ENCODE measurements at regions not wholly inside any gene's neighbourhood (a gene's known extent, or its start where the extent isn't known, plus 50 kb on each side); places are given as distances from the start of the nearest gene placed in this dataset.

GRCh38 chr4:81982846-81983540 lies 390.8 kb downstream of the HNRNPD start:
- Histone ChIP-seq H3K27ac (ENCODE audit: low read depth in 1 of 2, low read length in 1 of 2) (no peak overlapping the region), H3K4me1 (ENCODE audit: control insufficient read depth in 5 of 5, insufficient read depth in 5 of 5, low read length in 5 of 5) (no peaks in the 10 kb centered on the region), H3K9ac (ENCODE audit: insufficient read depth in 1 of 2, low read length in 2 of 2) (no peak overlapping the region), H3K4me3 (no peak overlapping the region), H3K27me3 (ENCODE audit: control insufficient read depth in 3 of 3, insufficient read depth in 3 of 3, low read length in 2 of 3) (no peaks in the 10 kb centered on the region), H3K9me3 (ENCODE audit: control insufficient read depth in 4 of 4, insufficient read depth in 3 of 4, low read length in 3 of 4) (no peaks in the 10 kb centered on the region), H3K36me3 (ENCODE audit: control insufficient read depth in 4 of 4, insufficient read depth in 4 of 4, low read length in 4 of 4) (no peaks in the 10 kb centered on the region)
- TF ChIP-seq CTCF (IDR thresholded peaks at IDR 0.05; ENCODE audit: control extremely low read depth, extremely low read depth), result no peak
- ATAC-seq (ENCODE audit: insufficient read depth, low FRiP score) (no peak), DNase-seq (no peak)
- WGBS, 2 donors, result 65 to 77% methylated on average over 2 of the region's 2 CpGs

DNA sequence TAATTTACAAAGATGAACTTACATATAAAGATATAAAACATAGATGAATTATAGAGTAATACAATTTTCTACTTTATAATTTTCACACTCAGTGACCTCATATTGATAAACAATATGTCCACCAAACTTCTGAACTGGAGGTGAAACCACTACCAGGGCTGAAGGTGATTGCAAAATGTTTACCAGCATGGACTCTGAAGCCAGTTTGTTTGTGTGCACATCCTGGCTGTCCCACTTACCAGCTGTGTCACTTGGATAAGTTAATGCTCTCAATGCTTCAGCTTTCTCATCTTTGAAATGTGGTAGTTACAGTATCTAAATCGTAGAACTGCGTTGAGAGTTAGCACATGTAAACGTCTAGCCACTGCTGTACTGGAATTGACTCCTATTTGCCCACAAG lies 392.6 kb downstream of the HNRNPD start:
- Histone ChIP-seq H3K4me3 (no peak overlapping the region), H3K4me1 (ENCODE audit: control insufficient read depth in 5 of 5, insufficient read depth in 5 of 5, low read length in 5 of 5) (no peaks in the 10 kb centered on the region), H3K9me3 (ENCODE audit: control insufficient read depth in 4 of 4, insufficient read depth in 3 of 4, low read length in 3 of 4) (no peaks in the 10 kb centered on the region), H3K27ac (ENCODE audit: low read depth in 1 of 2, low read length in 1 of 2) (no peak overlapping the region), H3K27me3 (ENCODE audit: control insufficient read depth in 3 of 3, insufficient read depth in 3 of 3, low read length in 2 of 3) (no peaks in the 10 kb centered on the region), H3K9ac (ENCODE audit: insufficient read depth in 1 of 2, low read length in 2 of 2) (no peak overlapping the region), H3K36me3 (ENCODE audit: control insufficient read depth in 4 of 4, insufficient read depth in 4 of 4, low read length in 4 of 4) (no peaks in the 10 kb centered on the region)
- ATAC-seq (ENCODE audit: insufficient read depth, low FRiP score), result no peak
- no peak for DNase-seq
- no peak for TF ChIP-seq CTCF (IDR thresholded peaks at IDR 0.05; ENCODE audit: control extremely low read depth, extremely low read depth)
- 91 to 97% methylated on average over 3 of the region's 3 CpGs for WGBS, 2 donors

DNA sequence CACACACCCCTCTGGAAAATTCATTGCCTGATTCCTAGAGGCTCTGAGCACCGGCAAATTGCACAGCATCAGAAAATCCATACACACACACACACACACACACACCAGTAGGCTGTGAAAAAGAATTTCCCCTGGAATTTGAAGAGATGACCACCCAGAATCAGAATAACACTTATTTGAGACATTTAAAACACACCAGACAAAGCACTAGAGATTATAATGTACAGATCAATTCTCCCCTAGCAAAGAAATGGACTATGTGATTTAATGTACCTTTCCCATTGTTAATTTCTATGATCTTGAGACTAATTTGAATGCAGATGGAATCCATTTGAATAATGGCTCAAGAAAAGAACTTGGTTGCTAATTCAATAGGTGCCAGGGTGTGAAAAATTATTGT lies 399.3 kb downstream of the HNRNPD start:
- no peak for TF ChIP-seq CTCF (IDR thresholded peaks at IDR 0.05; ENCODE audit: control extremely low read depth, extremely low read depth)
- no peaks in the 10 kb centered on the region for H3K36me3 ChIP-seq (ENCODE audit: control insufficient read depth in 4 of 4, insufficient read depth in 4 of 4, low read length in 4 of 4)
- no peaks in the 10 kb centered on the region for H3K4me1 ChIP-seq (ENCODE audit: control insufficient read depth in 5 of 5, insufficient read depth in 5 of 5, low read length in 5 of 5)
- no peak overlapping the region for H3K4me3 ChIP-seq
- ATAC-seq (ENCODE audit: insufficient read depth, low FRiP score) (no peak), DNase-seq (no peak)
- no peak overlapping the region for H3K27ac ChIP-seq (ENCODE audit: low read depth in 1 of 2, low read length in 1 of 2)
- no peaks in the 10 kb centered on the region for H3K9me3 ChIP-seq (ENCODE audit: control insufficient read depth in 4 of 4, insufficient read depth in 3 of 4, low read length in 3 of 4)
- 80 to 88% methylated on average over 1 of the region's 1 CpG for WGBS, 2 donors
- H3K27me3 ChIP-seq (ENCODE audit: control insufficient read depth in 3 of 3, insufficient read depth in 3 of 3, low read length in 2 of 3), result no peaks in the 10 kb centered on the region
- no peak overlapping the region for H3K9ac ChIP-seq (ENCODE audit: insufficient read depth in 1 of 2, low read length in 2 of 2)
